ENCODE measurements at regions not wholly inside any gene's neighbourhood (a gene's known extent, or its start where the extent isn't known, plus 50 kb on each side); places are given as distances from the start of the nearest gene placed in this dataset.

- WGBS (ENCODE audit: insufficient coverage) = no CpG with 5 or more reads among the region's 1 CpG
- H3K27me3 ChIP-seq (ENCODE audit: control insufficient read depth, insufficient read depth, low read length) = peaks cover 5% of the 10 kb centered on the region
Observed at GRCh38 chrX:113962343-113962742, 621.5 kb upstream of the HTR2C start.

GRCh38 chrX:113959912-113960626 lies 623.8 kb upstream of the HTR2C start:
- no peak overlapping the region for H3K27ac ChIP-seq (ENCODE audit: low read depth, low read length)
- H3K9me3 ChIP-seq (ENCODE audit: control insufficient read depth, insufficient read depth, low read length) = no peaks in the 10 kb centered on the region
- H3K4me3 ChIP-seq (ENCODE audit: low read depth, low read length) = no peak overlapping the region
- H3K27me3 ChIP-seq (ENCODE audit: control insufficient read depth, insufficient read depth, low read length) = peaks cover 5% of the 10 kb centered on the region
- no peaks in the 10 kb centered on the region for H3K36me3 ChIP-seq (ENCODE audit: control insufficient read depth, insufficient read depth, low read length)
- H3K4me1 ChIP-seq (ENCODE audit: control insufficient read depth, insufficient read depth, low read length) = no peaks in the 10 kb centered on the region
- no CpG with 5 or more reads among the region's 4 CpGs for WGBS (ENCODE audit: insufficient coverage)
- no peak for DNase-seq (ENCODE audit: low read depth in 4 of 6, low spot score in 6 of 6)

More at GRCh38 chrX:113962343-113962742, 621.5 kb upstream of the HTR2C start:
- no peak overlapping the region for H3K4me3 ChIP-seq (ENCODE audit: low read depth, low read length)
- H3K36me3 ChIP-seq (ENCODE audit: control insufficient read depth, insufficient read depth, low read length) = no peaks in the 10 kb centered on the region
- no peaks in the 10 kb centered on the region for H3K9me3 ChIP-seq (ENCODE audit: control insufficient read depth, insufficient read depth, low read length)
- H3K4me1 ChIP-seq (ENCODE audit: control insufficient read depth, insufficient read depth, low read length) = no peaks in the 10 kb centered on the region
- H3K27ac ChIP-seq (ENCODE audit: low read depth, low read length) = no peak overlapping the region
- no peak for DNase-seq (ENCODE audit: low read depth in 4 of 6, low spot score in 6 of 6)

- peaks cover 6% of the 10 kb centered on the region for H3K27me3 ChIP-seq (ENCODE audit: control insufficient read depth, insufficient read depth, low read length)
- no peaks in the 10 kb centered on the region for H3K4me1 ChIP-seq (ENCODE audit: control insufficient read depth, insufficient read depth, low read length)
- DNase-seq (ENCODE audit: low read depth in 4 of 6, low spot score in 6 of 6) = no peak
- no peaks in the 10 kb centered on the region for H3K36me3 ChIP-seq (ENCODE audit: control insufficient read depth, insufficient read depth, low read length)
- H3K9me3 ChIP-seq (ENCODE audit: control insufficient read depth, insufficient read depth, low read length) = no peaks in the 10 kb centered on the region
- H3K27ac ChIP-seq (ENCODE audit: low read depth, low read length) = no peak overlapping the region
- WGBS (ENCODE audit: insufficient coverage) = 64% methylated on average over 2 of the region's 6 CpGs
- H3K4me3 ChIP-seq (ENCODE audit: low read depth, low read length) = no peak overlapping the region
Observed at GRCh38 chrX:113956936-113957335, 627.0 kb upstream of the HTR2C start.

- no CpG with 5 or more reads among the region's 3 CpGs for WGBS (ENCODE audit: insufficient coverage)
- Histone ChIP-seq H3K27me3 (ENCODE audit: control insufficient read depth, insufficient read depth, low read length) (peaks cover 6% of the 10 kb centered on the region), H3K9me3 (ENCODE audit: control insufficient read depth, insufficient read depth, low read length) (no peaks in the 10 kb centered on the region), H3K36me3 (ENCODE audit: control insufficient read depth, insufficient read depth, low read length) (no peaks in the 10 kb centered on the region), H3K4me1 (ENCODE audit: control insufficient read depth, insufficient read depth, low read length) (no peaks in the 10 kb centered on the region), H3K4me3 (ENCODE audit: low read depth, low read length) (no peak overlapping the region), H3K27ac (ENCODE audit: low read depth, low read length) (no peak overlapping the region)
- no peak for DNase-seq (ENCODE audit: low read depth in 4 of 6, low spot score in 6 of 6)
Observed at GRCh38 chrX:113954297-113954696, 629.6 kb upstream of the HTR2C start.

GRCh38 chrX:113950081-113950678 lies 633.7 kb upstream of the HTR2C start:
- WGBS (ENCODE audit: insufficient coverage) = no CpG with 5 or more reads among the region's 5 CpGs
- Histone ChIP-seq H3K4me3 (ENCODE audit: low read depth, low read length) (no peak overlapping the region), H3K27ac (ENCODE audit: low read depth, low read length) (no peak overlapping the region), H3K27me3 (ENCODE audit: control insufficient read depth, insufficient read depth, low read length) (peaks cover 5% of the 10 kb centered on the region), H3K4me1 (ENCODE audit: control insufficient read depth, insufficient read depth, low read length) (no peaks in the 10 kb centered on the region), H3K36me3 (ENCODE audit: control insufficient read depth, insufficient read depth, low read length) (no peaks in the 10 kb centered on the region), H3K9me3 (ENCODE audit: control insufficient read depth, insufficient read depth, low read length) (no peaks in the 10 kb centered on the region)
- DNase-seq (ENCODE audit: low read depth in 4 of 6, low spot score in 6 of 6) = no peak

- WGBS (ENCODE audit: insufficient coverage) = 83% methylated on average over 1 of the region's 1 CpG
- H3K4me3 ChIP-seq (ENCODE audit: low read depth, low read length) = no peak overlapping the region
- DNase-seq (ENCODE audit: low read depth in 4 of 6, low spot score in 6 of 6) = no peak
- no peaks in the 10 kb centered on the region for H3K36me3 ChIP-seq (ENCODE audit: control insufficient read depth, insufficient read depth, low read length)
- no peaks in the 10 kb centered on the region for H3K4me1 ChIP-seq (ENCODE audit: control insufficient read depth, insufficient read depth, low read length)
- H3K27me3 ChIP-seq (ENCODE audit: control insufficient read depth, insufficient read depth, low read length) = peaks cover 3% of the 10 kb centered on the region
- H3K9me3 ChIP-seq (ENCODE audit: control insufficient read depth, insufficient read depth, low read length) = no peaks in the 10 kb centered on the region
- H3K27ac ChIP-seq (ENCODE audit: low read depth, low read length) = no peak overlapping the region
Observed at GRCh38 chrX:113947548-113947947, 636.3 kb upstream of the HTR2C start.

- no CpG with 5 or more reads among the region's 2 CpGs for WGBS (ENCODE audit: insufficient coverage)
- DNase-seq (ENCODE audit: low read depth in 4 of 6, low spot score in 6 of 6) = no peak
- Histone ChIP-seq H3K4me3 (ENCODE audit: low read depth, low read length) (no peak overlapping the region), H3K36me3 (ENCODE audit: control insufficient read depth, insufficient read depth, low read length) (no peaks in the 10 kb centered on the region), H3K4me1 (ENCODE audit: control insufficient read depth, insufficient read depth, low read length) (no peaks in the 10 kb centered on the region), H3K27me3 (ENCODE audit: control insufficient read depth, insufficient read depth, low read length) (no peaks in the 10 kb centered on the region), H3K27ac (ENCODE audit: low read depth, low read length) (no peak overlapping the region), H3K9me3 (ENCODE audit: control insufficient read depth, insufficient read depth, low read length) (no peaks in the 10 kb centered on the region)
Observed at GRCh38 chrX:113935518-113935917, 648.4 kb upstream of the HTR2C start.

- Histone ChIP-seq H3K27ac (ENCODE audit: low read depth, low read length) (no peak overlapping the region), H3K27me3 (ENCODE audit: control insufficient read depth, insufficient read depth, low read length) (no peaks in the 10 kb centered on the region), H3K4me1 (ENCODE audit: control insufficient read depth, insufficient read depth, low read length) (no peaks in the 10 kb centered on the region), H3K36me3 (ENCODE audit: control insufficient read depth, insufficient read depth, low read length) (no peaks in the 10 kb centered on the region), H3K4me3 (ENCODE audit: low read depth, low read length) (no peak overlapping the region), H3K9me3 (ENCODE audit: control insufficient read depth, insufficient read depth, low read length) (no peaks in the 10 kb centered on the region)
- DNase-seq (ENCODE audit: low read depth in 4 of 6, low spot score in 6 of 6) = peak in 1 of 6 donors; percentile 11
Observed at GRCh38 chrX:113933931-113934330, 650.0 kb upstream of the HTR2C start.

GRCh38 chrX:113929004-113929403 lies 654.9 kb upstream of the HTR2C start:
- Histone ChIP-seq H3K27me3 (ENCODE audit: control insufficient read depth, insufficient read depth, low read length) (no peaks in the 10 kb centered on the region), H3K36me3 (ENCODE audit: control insufficient read depth, insufficient read depth, low read length) (no peaks in the 10 kb centered on the region), H3K27ac (ENCODE audit: low read depth, low read length) (no peak overlapping the region), H3K4me1 (ENCODE audit: control insufficient read depth, insufficient read depth, low read length) (no peaks in the 10 kb centered on the region), H3K4me3 (ENCODE audit: low read depth, low read length) (no peak overlapping the region), H3K9me3 (ENCODE audit: control insufficient read depth, insufficient read depth, low read length) (peaks cover 1% of the 10 kb centered on the region)
- DNase-seq (ENCODE audit: low read depth in 4 of 6, low spot score in 6 of 6) = peak in 2 of 6 donors; percentile 3 to 17
- WGBS (ENCODE audit: insufficient coverage) = no CpG with 5 or more reads among the region's 3 CpGs

GRCh38 chrX:113920661-113921060 lies 663.2 kb upstream of the HTR2C start:
- H3K27ac ChIP-seq (ENCODE audit: low read depth, low read length) = no peak overlapping the region
- H3K4me3 ChIP-seq (ENCODE audit: low read depth, low read length) = no peak overlapping the region
- 81% methylated on average over 2 of the region's 4 CpGs for WGBS (ENCODE audit: insufficient coverage)
- DNase-seq (ENCODE audit: low read depth in 4 of 6, low spot score in 6 of 6) = no peak
- H3K27me3 ChIP-seq (ENCODE audit: control insufficient read depth, insufficient read depth, low read length) = peaks cover 2% of the 10 kb centered on the region
- H3K36me3 ChIP-seq (ENCODE audit: control insufficient read depth, insufficient read depth, low read length) = no peaks in the 10 kb centered on the region
- H3K9me3 ChIP-seq (ENCODE audit: control insufficient read depth, insufficient read depth, low read length) = peaks cover 1% of the 10 kb centered on the region
- no peaks in the 10 kb centered on the region for H3K4me1 ChIP-seq (ENCODE audit: control insufficient read depth, insufficient read depth, low read length)

Data from spinal cord (tissue), 9 donors.